Left colon (tissue), 2 donors: ENCODE measurements at regions not wholly inside any gene's neighbourhood (a gene's known extent, or its start where the extent isn't known, plus 50 kb on each side); places are given as distances from the start of the nearest gene placed in this dataset.
"Not testable (repeated sequence)": the region's sequence is repeated elsewhere in the genome, so short reads cannot be mapped to it uniquely, and the experiment has no call there.

Experiments used
- ATAC-seq: fragments of 200-7000 bp; cut with Tn5 transposase; one replicate; pipeline ENCODE4 v1.9.1; 2020; ENCODE audit warnings: mild to moderate bottlenecking, moderate library complexity
- DNase-seq, 2 donors: peaks; one replicate each; pipeline ENCODE4 v3.0.0-alpha.2; 2020
- intact Hi-C, 2 donors: fragments of 100-400 bp; cut with DNase I in 1 of 2; cut with micrococcal nuclease in 1 of 2; formaldehyde crosslinking; loops; one replicate each; pipeline versions ENCODE4 v1.11.2 to v1.14.0; 2022; cut with DNase I, micrococcal nuclease
- donor health status: DM: no; HTN: no; CAD: no.
- donor health status: DM: yes; HTN: yes; CAD: no.

- DNase-seq (no peak), ATAC-seq (peak; percentile 56)
- intact Hi-C loops = no loop called here
Measured at GRCh38 chrX:79524642-79525041, 157.5 kb upstream of the ITM2A start.

- intact Hi-C loops = no loop called here
- DNase-seq (no peak), ATAC-seq (no peak)
Measured at GRCh38 chrX:79515529-79515928, 148.4 kb upstream of the ITM2A start.

GRCh38 chrX:79511799-79512198 lies 144.7 kb upstream of the ITM2A start:
- intact Hi-C loops = no loop called here
- ATAC-seq = no peak
- no peak for DNase-seq

GRCh38 chrX:79506001-79506400 lies 138.9 kb upstream of the ITM2A start:
- no peak for DNase-seq
- no peak for ATAC-seq
- intact Hi-C loops = no loop called here

GRCh38 chrX:79482686-79483085 lies 115.6 kb upstream of the ITM2A start:
- DNase-seq (no peak), ATAC-seq (no peak)
- intact Hi-C loops = no loop called here

- peak; percentile 58 for ATAC-seq
- no peak for DNase-seq
- intact Hi-C loops = no loop called here
Measured at GRCh38 chrX:79477691-79478090, 110.6 kb upstream of the ITM2A start.

- no peak for DNase-seq
- intact Hi-C loops = no loop called here
- ATAC-seq = no peak
Measured at GRCh38 chrX:79466636-79467035, 99.5 kb upstream of the ITM2A start.

- intact Hi-C loops = no loop called here
- ATAC-seq = no peak
- no peak for DNase-seq
Measured at GRCh38 chrX:79462458-79462857, 95.3 kb upstream of the ITM2A start.

- intact Hi-C loops, DNase-seq, ATAC-seq: not testable (repeated sequence)
Measured at GRCh38 chrX:79456593-79456992, 89.5 kb upstream of the ITM2A start.

GRCh38 chrX:79452881-79453280 lies 85.7 kb upstream of the ITM2A start:
- peak in 1 of 2 donors; percentile 39 for DNase-seq
- peak; percentile 89 for ATAC-seq
- intact Hi-C loops = no loop called here

GRCh38 chrX:79444694-79445210 lies 77.6 kb upstream of the ITM2A start:
- intact Hi-C loops = no loop called here

GRCh38 chrX:79443121-79443520 lies 76.0 kb upstream of the ITM2A start:
- DNase-seq (no peak), ATAC-seq (no peak)
- intact Hi-C loops = no loop called here

More at GRCh38 chrX:79444694-79445210, 77.6 kb upstream of the ITM2A start:
- ATAC-seq (peak; percentile 99), DNase-seq (no peak)

GRCh38 chrX:79440336-79440735 lies 73.2 kb upstream of the ITM2A start:
- ATAC-seq (no peak), DNase-seq (no peak)
- intact Hi-C loops = no loop called here
